Endothelial cell (in vitro differentiated cells): ENCODE measurements at regions not wholly inside any gene's neighbourhood (a gene's known extent, or its start where the extent isn't known, plus 50 kb on each side); places are given as distances from the start of the nearest gene placed in this dataset.

ENCODE experiments used
- DNase-seq: peaks from one replicate; pipeline ENCODE4 v3.0.0; 2021; ENCODE audit warnings: low spot score
- H3K27ac Mint-ChIP-seq: one replicate; pipeline ENCODE4 v1.8.0; 2021; ENCODE audit warnings: mixed read lengths, inconsistent platforms; ENCODE audit not compliant: unreplicated experiment
- H3K27me3 Mint-ChIP-seq: one replicate; pipeline ENCODE4 v1.8.0; 2021; ENCODE audit warnings: mild to moderate bottlenecking, moderate library complexity, mixed read lengths, inconsistent platforms; ENCODE audit not compliant: unreplicated experiment
- H3K36me3 Mint-ChIP-seq: one replicate; pipeline ENCODE4 v1.8.0; 2021; ENCODE audit warnings: mild to moderate bottlenecking, low read depth, mixed read lengths, inconsistent platforms; ENCODE audit not compliant: unreplicated experiment
- H3K4me1 Mint-ChIP-seq: one replicate; pipeline ENCODE4 v1.8.0; 2021; ENCODE audit warnings: mild to moderate bottlenecking, mixed read lengths, inconsistent platforms; ENCODE audit not compliant: unreplicated experiment
- H3K4me3 Mint-ChIP-seq: one replicate; pipeline ENCODE4 v1.8.0; 2021; ENCODE audit warnings: mild to moderate bottlenecking, mixed read lengths, inconsistent platforms; ENCODE audit not compliant: unreplicated experiment
- H3K9me3 Mint-ChIP-seq: one replicate; pipeline ENCODE4 v1.8.0; 2021; ENCODE audit warnings: mixed read lengths, inconsistent platforms; ENCODE audit not compliant: unreplicated experiment
- TF ChIP-seq, protein P1 (sequence below): fragments of 200-600 bp; sonication (generic); IDR thresholded peaks from one replicate; pipeline ENCODE4 v1.5.0; 2021; ENCODE audit warnings: antibody characterized with exemption; ENCODE audit not compliant: unreplicated experiment

DNA sequence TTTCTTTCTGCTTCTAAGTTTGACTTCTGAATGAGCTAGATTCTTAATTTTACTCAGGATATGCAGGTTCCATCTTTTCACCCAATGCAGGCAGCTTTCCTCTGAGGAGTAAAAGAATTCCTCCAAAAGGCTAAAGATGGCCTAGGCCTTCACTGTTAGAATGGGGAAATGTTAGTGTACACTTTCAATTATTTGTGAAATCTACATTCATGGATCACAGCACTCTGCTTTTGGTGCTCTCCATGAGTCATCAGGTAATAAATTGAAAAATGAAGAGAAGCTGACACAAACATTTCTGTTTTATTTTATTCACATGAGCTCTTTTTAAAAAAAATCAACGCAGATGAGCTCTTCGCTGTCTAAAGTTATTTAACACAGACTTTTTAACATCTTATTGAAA, 502.5 kb upstream of the GOLIM4 start:
- Mint-ChIP-seq H3K27ac (no peak overlapping the region), H3K36me3 (no peaks in the 10 kb centered on the region)

DNA sequence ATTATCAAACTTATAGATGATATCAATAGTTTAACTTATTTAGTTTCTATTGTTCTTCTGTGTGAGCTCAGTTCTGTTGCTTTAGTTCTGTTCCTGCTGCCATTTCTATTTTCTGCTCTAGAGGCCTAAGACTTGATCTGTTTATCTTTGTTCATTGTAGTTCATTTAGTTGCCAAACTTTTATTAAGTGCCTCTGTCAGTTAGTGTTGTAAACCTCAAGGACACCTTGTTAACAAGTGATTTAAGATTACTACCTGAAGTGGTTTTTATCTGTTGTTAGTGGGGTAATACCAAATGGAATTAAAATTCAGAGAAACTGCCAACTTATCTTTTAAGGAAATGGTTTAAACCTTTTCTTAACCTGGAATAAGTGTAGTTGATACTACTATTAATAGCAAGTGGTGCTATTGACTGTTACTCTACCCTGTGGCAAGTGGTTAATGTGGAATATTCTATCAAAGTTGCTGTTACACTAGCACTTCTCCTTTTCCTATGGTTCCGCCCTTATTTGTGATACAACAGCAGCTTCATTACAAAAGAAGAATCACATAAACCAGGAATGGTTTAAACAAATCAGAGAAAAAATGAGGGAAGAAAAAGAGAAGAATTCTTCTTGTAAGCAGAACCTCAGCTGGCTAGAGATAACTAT, 500.6 kb upstream of the GOLIM4 start:
- H3K4me1 Mint-ChIP-seq = no peaks in the 10 kb centered on the region
- no peaks in the 10 kb centered on the region for H3K36me3 Mint-ChIP-seq
- TF ChIP-seq, protein P1, sequence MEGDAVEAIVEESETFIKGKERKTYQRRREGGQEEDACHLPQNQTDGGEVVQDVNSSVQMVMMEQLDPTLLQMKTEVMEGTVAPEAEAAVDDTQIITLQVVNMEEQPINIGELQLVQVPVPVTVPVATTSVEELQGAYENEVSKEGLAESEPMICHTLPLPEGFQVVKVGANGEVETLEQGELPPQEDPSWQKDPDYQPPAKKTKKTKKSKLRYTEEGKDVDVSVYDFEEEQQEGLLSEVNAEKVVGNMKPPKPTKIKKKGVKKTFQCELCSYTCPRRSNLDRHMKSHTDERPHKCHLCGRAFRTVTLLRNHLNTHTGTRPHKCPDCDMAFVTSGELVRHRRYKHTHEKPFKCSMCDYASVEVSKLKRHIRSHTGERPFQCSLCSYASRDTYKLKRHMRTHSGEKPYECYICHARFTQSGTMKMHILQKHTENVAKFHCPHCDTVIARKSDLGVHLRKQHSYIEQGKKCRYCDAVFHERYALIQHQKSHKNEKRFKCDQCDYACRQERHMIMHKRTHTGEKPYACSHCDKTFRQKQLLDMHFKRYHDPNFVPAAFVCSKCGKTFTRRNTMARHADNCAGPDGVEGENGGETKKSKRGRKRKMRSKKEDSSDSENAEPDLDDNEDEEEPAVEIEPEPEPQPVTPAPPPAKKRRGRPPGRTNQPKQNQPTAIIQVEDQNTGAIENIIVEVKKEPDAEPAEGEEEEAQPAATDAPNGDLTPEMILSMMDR = no peak
- DNase-seq = no peak
- H3K27ac Mint-ChIP-seq = no peak overlapping the region
- H3K4me3 Mint-ChIP-seq = no peak overlapping the region
- H3K9me3 Mint-ChIP-seq = no peaks in the 10 kb centered on the region
- H3K27me3 Mint-ChIP-seq = no peaks in the 10 kb centered on the region

More for the DNA sequence above, 502.5 kb upstream of the GOLIM4 start:
- no peaks in the 10 kb centered on the region for H3K9me3 Mint-ChIP-seq
- TF ChIP-seq, protein P1 = no peak
- H3K4me3 Mint-ChIP-seq = no peak overlapping the region
- H3K4me1 Mint-ChIP-seq = no peaks in the 10 kb centered on the region
- DNase-seq = no peak
- no peaks in the 10 kb centered on the region for H3K27me3 Mint-ChIP-seq

DNA sequence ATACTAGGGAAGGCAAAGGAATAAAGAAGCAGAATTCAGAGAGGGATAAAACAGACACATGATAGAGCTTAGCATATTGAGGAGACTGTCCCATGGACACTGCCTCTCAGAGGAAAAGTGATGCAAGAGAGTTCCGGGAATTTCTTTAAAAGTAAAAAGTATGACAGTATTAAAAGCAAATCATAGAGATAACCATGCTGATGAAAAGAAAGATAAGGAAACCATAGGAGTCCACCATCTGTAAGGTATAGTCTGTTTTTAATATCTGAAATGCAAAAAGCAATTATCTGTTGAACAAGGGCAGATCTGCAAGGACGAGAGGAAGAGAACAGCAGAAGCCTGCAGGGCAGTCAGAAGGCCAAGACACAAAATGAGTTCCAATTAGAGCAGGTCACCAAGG, 495.9 kb upstream of the GOLIM4 start:
- no peaks in the 10 kb centered on the region for H3K27me3 Mint-ChIP-seq
- no peaks in the 10 kb centered on the region for H3K9me3 Mint-ChIP-seq
- TF ChIP-seq, protein P1 = no peak
- H3K4me1 Mint-ChIP-seq = peaks cover 3% of the 10 kb centered on the region
- no peak for DNase-seq
- no peak overlapping the region for H3K27ac Mint-ChIP-seq
- no peak overlapping the region for H3K4me3 Mint-ChIP-seq
- no peaks in the 10 kb centered on the region for H3K36me3 Mint-ChIP-seq

DNA sequence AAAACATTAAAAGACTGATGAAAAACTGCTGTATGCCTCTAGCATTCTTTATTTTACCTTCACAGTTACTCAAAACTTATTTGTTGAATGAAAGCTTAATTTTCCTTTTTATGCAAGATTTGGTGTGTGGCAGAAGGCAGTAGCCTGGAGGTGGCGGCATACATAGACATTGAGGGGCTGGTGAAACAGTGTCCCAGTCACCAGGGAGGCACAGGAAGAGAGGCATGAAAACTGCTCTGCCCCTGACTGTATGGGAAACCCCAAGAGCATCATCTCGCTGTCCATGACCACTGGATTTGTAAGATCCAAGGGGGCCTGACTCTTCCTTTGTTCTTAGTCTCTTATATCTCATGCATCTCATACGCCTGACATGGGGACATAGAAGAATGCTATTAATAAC, 493.7 kb upstream of the GOLIM4 start:
- Mint-ChIP-seq H3K9me3 (no peaks in the 10 kb centered on the region), H3K36me3 (no peaks in the 10 kb centered on the region), H3K4me1 (peaks cover 7% of the 10 kb centered on the region), H3K27ac (no peak overlapping the region), H3K4me3 (no peak overlapping the region), H3K27me3 (no peaks in the 10 kb centered on the region)
- no peak for DNase-seq
- TF ChIP-seq, protein P1 = no peak

DNA sequence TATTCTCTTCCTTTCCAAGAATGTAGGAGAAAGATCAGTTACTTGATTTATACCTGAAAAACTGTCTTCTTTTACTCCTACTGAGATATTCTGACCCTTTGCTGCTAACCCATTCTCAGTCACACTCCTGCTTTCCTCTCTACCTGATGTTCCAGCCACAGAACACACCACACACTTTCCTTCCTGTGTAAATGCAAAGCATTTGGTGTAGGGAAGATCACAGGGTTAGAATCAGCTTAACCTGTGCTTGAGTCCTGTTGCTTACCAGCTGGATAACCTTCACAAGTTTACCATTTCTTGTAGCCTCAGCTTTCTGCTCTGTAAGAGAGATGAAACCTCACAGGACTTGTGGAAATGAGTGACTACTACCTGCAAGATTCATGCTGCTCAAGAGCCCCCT, 489.8 kb upstream of the GOLIM4 start:
- H3K9me3 Mint-ChIP-seq = no peaks in the 10 kb centered on the region
- H3K4me3 Mint-ChIP-seq = no peak overlapping the region
- H3K27me3 Mint-ChIP-seq = no peaks in the 10 kb centered on the region
- H3K4me1 Mint-ChIP-seq = peaks cover 12% of the 10 kb centered on the region
- no peak overlapping the region for H3K27ac Mint-ChIP-seq
- TF ChIP-seq, protein P1 = no peak
- DNase-seq = no peak
- H3K36me3 Mint-ChIP-seq = no peaks in the 10 kb centered on the region
